HG02938 (cell line): ENCODE measurements at regions not wholly inside any gene's neighbourhood (a gene's known extent, or its start where the extent isn't known, plus 50 kb on each side); places are given as distances from the start of the nearest gene placed in this dataset.
A peak's percentile ranks its signal among the peaks of the same experiment; 100 is the strongest.
"Not testable (repeated sequence)": the region's sequence is repeated elsewhere in the genome, so short reads cannot be mapped to it uniquely, and the experiment has no call there.

Source experiments
- ATAC-seq: cut with Tn5 transposase; IDR thresholded peaks from one replicate; pipeline ENCODE4 v1.9.1; 2021; ENCODE audit warnings: mild to moderate bottlenecking, moderate library complexity; ENCODE audit not compliant: unreplicated experiment

DNA sequence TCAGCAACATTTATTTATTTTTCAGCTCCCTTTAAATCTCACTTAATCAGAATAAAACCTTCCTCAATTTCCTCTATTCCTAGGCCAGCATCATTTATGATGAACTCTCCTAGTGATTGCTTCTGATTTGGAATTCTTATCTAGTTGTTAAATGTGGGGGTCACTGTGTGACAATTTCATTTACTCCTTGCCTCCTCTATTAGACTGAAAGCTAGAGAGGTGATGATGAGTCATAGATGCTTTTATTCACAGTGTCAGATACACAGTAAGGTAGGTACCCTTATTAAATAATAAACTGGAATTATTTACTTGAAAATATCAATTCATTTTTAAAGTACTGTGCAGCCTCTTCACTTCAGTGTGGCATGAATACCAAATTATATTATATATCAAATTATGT is 960.6 kb downstream of the MAT2B start:
- ATAC-seq = no peak

DNA sequence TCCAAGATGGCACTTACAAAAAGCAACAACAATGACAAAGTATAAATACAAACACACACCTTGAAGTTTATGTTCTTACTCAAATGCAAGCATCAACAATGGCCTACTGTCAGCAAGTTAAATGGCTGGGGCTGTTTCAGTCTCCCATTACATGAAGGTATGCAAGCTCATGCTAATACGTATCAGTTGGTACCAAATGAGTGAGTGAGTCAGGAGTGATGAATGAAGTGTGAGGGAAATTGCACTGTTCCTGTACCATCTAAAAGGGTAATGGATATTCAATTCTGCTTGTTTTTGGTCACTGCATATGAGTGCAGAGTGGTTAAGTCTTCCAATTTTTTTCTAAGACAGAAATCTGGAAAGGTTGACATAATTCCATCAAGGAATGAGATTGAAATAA is 964.9 kb downstream of the MAT2B start:
- ATAC-seq = no peak

DNA sequence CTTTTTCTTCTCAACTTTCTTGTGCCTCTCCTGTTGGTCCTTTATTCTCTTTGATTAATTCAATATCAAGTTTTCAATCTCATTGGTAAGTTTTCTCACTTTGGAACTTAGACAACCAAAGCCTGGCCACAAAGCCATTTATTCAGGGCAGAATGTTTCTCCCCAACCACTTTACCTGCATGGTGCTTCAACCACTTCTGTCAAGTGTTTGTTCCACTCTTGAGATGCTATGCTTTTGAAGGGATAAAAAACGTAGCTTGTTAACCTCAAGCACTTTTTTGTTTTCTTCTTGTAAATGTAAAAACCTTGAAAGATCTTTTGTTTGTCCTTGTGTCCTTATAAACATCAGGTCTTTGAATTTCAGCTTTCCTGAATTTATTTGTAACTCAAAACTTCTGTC is 966.7 kb downstream of the MAT2B start:
- ATAC-seq = no peak

DNA sequence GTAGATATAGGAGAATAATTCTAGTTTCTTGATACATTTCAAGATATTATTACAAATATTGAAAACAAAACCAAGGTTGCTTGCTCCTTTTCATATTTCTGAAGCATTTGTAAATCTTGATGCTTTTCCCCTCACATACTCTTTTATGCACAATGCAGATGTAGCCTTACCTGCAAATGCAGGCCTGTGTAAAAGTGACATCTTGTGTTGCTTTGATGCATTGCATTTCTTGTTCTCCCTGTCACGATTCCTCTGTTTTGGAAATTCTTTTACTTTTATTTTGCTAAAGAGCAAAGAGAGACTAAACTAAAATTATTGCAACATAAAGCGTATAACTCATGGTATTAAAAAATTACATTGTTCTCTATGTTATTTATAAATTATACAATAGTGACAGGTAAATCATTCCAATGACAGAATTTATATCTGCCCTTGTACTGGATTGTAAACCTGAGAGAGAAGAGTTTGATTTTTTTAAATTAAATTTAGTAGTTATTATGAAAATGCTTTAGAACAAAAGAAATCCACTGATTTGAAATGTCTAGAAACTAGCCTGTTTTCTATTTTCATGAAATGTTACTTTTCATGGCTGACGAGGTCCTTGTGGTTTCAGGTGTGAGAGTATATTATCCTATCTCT is 970.0 kb downstream of the MAT2B start:
- ATAC-seq = no peak

DNA sequence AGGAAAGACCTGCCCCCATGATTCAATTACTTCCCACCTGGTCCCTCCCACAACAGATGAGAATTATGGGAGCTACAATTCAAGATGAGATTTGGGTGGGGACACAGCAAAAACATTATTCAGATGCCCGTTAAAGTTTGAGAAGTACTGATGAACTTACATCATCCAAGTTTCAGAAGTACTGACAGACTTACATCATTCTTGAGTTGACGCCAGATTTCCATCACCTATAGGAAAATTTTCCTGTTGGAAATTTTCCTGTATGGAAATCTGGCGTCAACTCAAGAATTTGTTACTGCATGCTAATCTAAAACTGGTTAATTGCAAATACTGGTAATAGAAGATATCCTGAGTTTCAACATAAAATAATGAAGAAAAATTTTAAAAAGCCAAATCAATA is 975.9 kb downstream of the MAT2B start:
- ATAC-seq = no peak

DNA sequence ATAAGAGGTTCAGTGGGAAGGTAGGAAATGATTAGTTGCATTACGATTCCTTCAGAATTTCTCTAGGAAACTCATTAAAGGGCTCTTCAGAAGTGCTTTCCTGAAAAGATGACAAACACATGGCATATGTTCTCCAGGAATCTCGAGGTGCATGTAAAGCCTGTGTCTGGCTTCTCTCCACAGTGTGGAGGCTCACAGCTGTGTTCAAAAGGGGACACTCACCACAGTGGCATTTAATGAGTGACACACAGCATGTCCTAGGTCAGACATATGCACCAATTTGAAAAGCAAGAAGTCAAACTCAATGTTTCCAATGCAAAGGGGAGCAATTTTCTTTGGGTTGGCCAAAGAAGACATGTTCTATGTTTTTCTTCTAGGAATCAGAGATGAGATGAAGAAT is 976.9 kb downstream of the MAT2B start:
- ATAC-seq = no peak

DNA sequence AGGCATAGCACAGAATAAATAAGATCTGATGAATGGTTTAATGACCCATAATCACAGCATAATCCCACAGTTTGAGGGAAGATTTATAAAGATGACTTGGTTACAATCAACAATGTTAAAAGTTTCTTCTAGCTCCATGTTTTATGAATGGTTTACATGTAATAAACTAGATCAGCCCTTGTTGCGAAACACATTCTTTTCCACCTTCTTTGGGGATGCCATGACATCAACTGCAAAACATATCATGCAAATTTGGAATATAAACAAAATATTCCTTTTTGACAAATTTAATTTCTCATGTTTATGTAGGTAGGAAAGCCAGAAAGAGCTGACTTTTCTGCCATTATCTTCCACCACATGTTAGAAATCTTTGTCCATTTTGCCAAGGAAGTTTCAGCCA is 979.5 kb downstream of the MAT2B start:
- ATAC-seq = no peak

DNA sequence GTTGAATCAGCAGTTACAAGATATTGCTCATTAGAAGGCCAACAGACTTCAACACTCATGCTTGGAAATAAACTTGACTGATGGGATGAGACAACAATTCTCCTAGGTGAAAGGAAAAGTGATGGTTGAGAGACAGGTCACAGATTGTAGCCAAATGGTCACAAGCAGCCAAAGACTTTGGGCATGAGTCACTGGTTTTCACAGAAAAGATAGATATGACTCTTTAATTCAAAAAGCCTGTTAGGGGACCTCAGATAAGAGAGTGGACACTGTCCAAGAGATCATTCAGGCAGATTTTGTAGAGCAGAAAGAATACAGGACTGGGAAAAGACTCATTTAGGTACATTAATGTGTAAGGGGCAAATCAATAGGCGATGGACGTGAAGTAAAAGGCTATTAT is 982.5 kb downstream of the MAT2B start:
- no peak for ATAC-seq

DNA sequence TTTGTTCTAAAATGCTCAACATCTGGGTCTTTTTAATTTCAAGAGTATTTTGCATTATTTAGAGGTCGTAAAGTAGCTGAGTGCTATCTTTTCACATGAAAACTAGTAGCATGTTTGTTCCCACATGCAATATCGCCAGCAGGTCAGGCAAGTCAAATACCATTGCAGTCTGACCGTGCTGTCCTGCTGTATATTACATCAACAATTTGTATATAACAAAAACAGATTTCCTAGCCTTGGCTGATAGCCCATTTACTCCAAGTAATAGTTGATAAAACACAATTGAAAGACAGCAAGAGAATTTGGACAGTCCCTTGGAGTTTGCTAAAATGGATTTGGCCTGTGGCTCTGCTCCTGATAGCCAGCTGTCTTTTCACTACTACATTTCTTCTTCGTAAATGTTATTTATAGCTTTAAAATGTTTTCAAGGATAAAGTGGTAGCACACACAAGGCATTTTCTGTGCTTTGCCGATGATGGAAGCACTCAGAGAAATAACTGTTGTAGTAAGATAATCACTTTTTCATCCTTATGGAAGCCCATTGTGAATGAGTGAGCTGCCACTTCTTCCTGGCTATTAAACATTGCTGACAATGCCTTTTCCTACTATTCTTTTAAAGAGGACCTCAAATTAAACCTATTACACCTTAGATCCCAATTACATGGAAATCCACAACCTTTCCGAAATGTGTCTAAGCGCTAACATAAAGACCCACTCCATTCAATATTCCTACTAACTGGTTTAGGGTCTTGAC is 992.1 kb downstream of the MAT2B start:
- ATAC-seq = no peak

DNA sequence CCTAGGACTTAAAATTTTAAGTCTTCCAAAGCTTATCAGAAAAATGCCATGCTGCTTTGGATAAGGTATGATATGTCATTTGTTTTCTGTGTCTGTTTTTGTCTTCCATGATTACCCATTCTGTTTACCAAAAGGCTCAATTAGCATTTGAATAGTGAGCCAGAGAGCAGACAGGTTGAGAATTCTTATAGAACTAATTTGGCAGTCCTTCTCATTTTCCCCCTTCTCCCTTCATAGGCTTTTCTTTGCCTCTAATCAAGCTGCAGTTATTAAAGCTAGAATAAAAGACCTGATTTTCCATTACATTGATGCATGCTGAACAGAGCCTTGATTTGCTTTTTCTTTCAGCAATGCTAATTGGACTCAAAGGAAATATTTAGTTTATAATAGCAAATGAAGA is 993.0 kb downstream of the MAT2B start:
- no peak for ATAC-seq

DNA sequence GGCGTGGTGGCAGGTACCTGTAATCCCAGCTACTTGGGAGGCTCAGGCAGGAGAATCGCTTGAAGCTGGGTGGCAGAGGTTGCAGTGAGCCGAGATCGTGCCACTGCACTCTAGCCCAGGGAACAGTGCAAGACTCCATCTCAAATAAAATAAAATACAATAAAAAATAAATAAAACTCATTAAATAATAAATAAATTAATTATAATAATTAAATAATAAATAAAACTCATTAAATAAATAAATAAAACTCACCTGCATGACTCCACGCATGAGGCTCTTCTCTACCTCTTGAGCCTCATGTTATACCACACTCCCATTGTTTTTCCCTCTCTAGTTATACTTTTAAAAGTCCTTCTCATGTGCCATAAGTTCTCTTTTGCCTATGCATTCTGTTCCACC is 995.4 kb downstream of the MAT2B start:
- no peak for ATAC-seq

DNA sequence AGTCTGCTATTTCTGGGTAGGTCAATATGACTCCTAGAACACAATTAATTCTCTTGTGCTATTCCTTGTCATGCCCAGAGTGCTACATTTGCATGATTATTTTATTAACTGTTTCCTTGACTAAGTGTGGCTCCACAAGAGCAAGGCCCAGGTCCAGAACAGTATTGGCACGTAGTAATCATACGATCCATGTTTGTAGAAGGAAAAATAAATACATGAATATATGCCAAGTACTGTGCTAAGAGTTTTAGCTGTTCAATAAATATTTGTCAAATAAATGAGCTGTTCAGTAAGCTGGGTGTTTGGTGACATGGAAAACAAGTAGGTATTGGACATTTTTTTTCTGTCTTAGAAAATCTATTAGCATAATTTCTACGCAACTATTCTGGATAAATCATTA is 995.9 kb downstream of the MAT2B start:
- ATAC-seq = no peak

DNA sequence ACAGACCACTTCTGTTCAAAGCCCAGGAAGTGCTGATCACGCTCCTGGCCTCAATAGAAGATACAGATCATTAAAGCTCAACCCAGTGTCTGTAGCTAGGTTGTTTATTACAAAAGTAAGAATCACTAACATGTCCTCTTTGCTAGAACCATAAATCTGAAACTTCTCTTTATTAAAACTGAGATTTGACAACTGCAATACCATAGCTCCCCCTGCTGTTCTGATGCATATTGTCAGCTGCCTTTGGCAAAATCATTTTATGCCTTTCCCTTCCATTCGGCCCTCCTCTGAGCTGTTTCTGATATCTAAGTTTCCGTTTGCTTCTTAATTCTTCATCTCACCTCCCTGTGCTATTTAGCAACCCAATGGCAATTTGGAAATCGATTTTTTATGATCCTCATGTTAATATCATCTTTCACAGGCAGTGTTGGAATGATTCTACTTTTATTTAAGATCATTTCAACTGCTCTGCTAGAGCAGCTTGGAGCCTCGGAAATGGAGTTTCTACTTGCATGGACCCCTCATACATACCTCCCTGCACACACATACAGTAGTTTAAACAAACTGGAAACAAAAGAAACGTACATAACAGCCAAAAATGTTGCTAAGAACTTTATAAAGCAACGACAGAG is 998.8 kb downstream of the MAT2B start:
- peak; percentile 84 for ATAC-seq

DNA sequence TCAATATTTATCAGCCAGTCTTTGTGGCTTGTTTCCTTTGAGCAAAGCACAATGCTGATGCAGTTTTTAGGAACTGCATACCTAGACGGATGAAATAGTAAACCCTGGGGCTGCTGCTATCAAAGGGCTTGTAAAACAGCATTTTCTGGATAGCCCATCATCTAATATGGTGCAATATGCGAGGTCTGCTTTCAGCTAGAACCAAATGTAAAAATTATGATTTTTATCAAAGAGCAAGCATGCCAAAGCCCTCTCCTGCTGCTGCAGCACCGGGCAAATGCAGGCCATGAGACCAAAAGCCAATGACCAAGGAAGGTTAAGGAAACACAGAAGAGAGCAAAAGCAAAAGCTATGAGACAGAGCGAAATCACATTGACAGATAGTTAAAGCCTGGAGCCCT is 1000.4 kb downstream of the MAT2B start:
- ATAC-seq = no peak

DNA sequence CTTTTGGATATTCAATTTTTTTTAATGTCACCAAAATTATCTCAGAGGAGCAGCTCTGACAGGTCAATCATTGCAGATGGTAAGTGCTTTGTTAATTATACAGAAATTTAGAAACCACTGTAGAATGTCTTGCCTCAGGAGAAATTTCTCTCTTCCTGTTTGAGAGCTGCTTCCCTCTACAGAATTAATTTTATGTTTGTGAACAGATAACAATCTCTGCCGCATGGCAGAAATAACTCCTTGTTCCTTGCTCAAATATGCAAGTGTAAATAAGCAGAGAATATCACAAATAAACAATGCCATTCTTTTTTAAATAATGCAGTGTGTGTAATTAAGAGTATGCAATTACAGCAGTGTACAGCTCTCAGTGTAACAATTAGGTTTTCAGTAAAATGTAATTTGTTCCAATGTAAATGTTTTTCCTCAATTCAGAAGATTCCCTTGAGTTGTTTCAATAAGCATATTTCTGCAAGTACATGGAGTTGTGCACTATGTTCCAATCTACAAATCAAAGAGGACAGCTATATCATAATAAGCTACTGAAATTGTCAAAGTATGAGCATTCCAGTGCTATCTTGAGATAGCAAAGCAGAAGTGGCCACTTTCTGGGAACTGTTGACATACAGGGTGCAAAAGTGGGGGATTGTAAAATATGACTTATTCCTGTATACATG is 1012.8 kb downstream of the MAT2B start:
- no peak for ATAC-seq

DNA sequence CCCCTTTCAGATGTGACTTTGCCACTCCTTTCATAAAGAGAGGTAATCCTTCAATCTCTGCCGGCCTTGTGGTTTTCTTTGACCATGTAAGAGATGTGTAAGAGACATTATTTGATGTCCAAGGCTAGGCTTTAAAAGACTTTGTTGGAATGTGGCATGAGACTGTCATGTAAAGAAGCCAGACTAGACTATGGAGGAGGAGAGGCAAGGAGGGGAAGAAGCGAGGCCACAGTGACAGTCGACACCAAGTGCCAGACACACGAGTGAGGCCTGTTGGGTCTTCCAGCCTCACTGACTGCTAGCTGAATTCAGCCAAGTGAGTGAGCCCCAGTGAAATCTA is 1013.3 kb downstream of the MAT2B start:
- no peak for ATAC-seq

DNA sequence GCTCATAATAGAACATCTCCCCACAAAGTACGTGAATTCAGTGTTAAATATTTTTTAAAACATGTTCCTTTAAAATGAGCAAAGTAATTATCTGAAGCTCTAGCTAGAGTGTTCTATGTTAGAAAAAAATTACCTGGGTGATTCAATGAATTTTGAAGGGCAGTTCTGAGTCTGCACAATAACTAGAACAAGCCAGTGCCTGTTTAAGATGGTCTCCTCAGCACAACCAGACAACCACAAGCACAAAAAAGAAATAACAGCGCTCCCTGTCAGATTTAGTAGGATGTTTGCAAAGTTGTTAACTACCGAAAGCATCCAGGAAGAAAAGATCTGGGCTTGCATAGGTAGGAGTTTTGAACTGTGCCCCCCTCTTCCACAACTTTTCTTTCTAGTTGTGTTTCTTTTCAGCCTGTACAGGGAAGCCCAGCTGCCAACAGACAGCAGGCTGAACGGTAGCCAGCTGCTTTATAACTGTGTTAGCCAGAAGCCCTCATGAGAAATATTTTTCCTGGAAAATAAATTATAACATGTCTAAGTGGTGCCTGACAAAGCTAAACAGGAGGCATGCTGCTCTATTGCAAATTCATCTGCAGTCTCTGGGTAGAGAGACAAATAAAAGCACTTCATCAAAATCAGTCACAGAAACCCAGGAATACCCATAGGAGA is 1026.9 kb downstream of the MAT2B start:
- no peak for ATAC-seq

DNA sequence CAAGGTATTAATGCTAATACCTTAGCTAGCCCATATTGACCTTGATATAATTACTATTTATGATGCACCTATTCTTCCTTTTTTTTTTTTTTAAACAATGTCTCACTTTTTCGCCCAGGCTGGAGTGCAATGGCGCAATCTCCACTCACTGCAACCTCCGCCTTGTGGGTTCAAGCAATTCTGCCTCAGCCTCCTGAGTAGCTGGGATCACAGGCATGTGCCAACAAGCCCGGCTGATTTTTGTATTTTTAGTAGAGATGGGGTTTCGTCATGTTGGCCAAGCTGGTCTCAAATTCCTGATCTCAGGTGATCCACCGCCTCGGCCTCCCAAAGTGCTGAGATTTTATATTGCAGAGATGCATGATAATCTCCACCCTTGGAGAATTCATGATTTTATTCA is 1028.0 kb downstream of the MAT2B start:
- ATAC-seq = not testable (repeated sequence)

DNA sequence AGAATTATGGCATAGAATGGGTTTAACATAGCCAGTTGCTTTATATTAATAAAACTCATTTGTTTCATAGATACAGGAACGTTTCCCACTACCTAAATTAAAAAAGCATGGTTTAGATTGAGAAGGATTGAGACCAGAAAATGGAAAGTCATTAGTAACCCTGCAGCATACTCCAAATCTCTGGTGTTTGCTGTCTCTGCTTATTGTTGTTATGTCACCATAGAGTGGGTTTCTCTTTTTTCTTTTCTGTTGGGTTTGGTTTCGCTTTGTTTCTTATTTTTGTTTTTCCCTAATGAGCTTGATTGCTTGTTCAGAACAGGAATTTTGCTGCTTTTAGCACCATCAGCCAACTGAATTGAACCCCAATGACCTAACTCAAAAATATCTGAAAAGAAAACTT is 1034.8 kb downstream of the MAT2B start:
- ATAC-seq = no peak

DNA sequence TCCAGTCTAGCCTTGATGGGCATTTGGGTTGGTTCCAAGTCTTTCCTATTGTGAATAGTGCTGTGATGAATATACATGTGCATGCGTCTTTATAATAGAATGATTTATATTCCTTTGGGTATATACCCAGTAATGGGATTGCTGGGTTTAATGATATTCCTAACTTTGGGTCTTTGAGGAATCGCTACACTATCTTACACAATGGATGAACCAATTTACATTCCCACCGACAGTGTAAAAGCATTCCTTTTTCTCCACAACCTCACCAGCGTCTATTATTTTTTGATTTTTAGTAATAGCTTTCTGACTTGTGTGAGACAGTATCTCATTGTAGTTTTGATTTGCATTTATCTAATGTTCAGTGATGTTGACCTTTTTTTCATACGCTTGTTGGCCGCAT is 1040.1 kb downstream of the MAT2B start:
- ATAC-seq = no peak

DNA sequence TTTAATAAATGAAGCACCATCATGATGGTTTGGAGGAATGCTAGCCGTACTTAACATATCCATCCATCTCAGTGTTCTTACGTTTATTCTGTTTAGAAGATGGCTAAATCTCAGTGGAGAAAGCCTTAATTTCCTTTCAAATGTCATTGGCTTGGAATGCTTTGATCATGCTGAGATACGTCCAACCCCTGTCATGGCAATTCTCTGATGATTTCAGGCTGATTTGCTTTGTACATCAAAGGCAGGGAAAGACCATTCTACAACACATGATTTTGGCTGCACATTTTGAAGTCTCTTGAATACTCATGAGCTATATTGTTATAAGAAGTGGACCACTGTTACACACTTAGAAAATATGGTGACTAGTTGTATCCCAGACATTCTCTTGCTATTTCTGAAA is 1048.4 kb downstream of the MAT2B start:
- no peak for ATAC-seq
